D721Med (cell line): ENCODE measurements at regions not wholly inside any gene's neighbourhood (a gene's known extent, or its start where the extent isn't known, plus 50 kb on each side); places are given as distances from the start of the nearest gene placed in this dataset.

Experiments used
- DNase-seq: peaks from one replicate; pipeline ENCODE4 v3.0.0; 2011; ENCODE audit warnings: low spot score; ENCODE audit not compliant: insufficient read length
- FAIRE-seq: peaks from 2 replicates; lab custom pipeline; 2011; peaks lifted over from hg19 to GRCh38; lab: Jason Lieb, UNC
- TF ChIP-seq, protein P1 (sequence below): IDR thresholded peaks from 2 replicates; pipeline ENCODE4 v1.5.1; 2012; ENCODE audit warnings: mild to moderate bottlenecking, control low read depth; ENCODE audit not compliant: insufficient read depth; ENCODE audit errors: missing control alignments

DNA sequence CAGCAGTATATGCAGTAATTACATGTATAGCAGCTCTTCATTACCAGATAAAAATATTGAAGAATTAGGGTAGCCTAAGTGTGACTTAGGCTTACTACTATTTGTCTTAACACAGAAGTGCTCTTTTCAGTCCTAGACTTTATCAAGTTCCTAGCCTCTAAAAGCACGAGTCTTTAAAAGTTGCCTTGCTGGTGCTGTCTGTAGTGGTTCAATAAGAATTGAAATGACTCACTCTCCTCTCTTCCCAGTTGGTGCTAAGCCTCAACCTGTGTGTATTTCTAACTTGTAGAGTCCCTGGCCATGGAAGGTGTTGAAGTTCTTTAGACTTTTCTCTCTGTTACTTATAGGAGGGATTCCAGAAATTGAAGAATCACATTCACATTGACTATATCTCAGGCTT is 395.4 kb upstream of the THRB start:
- TF ChIP-seq, protein P1, sequence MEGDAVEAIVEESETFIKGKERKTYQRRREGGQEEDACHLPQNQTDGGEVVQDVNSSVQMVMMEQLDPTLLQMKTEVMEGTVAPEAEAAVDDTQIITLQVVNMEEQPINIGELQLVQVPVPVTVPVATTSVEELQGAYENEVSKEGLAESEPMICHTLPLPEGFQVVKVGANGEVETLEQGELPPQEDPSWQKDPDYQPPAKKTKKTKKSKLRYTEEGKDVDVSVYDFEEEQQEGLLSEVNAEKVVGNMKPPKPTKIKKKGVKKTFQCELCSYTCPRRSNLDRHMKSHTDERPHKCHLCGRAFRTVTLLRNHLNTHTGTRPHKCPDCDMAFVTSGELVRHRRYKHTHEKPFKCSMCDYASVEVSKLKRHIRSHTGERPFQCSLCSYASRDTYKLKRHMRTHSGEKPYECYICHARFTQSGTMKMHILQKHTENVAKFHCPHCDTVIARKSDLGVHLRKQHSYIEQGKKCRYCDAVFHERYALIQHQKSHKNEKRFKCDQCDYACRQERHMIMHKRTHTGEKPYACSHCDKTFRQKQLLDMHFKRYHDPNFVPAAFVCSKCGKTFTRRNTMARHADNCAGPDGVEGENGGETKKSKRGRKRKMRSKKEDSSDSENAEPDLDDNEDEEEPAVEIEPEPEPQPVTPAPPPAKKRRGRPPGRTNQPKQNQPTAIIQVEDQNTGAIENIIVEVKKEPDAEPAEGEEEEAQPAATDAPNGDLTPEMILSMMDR, result no peak
- FAIRE-seq (no peak), DNase-seq (no peak)

DNA sequence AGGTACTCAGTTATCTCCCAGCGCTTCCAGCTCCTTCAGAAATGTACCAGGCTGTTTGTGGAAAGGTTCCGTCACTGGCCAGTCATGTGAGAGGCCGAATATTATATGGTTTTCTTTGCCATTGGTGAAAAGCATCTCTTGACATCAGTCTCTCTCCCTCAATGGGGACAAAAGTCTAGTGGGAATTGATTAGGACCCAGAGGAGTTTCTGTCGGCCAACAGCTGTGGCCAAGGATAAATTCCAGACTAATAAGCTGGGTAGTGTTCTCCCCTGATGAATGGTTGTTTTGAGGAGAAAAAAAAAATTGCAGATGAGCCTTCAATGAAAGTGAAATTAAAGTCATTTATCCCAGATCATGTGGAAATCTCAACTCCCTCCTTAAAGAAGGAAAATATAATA is 404.7 kb upstream of the THRB start:
- DNase-seq, result no peak
- no peak for FAIRE-seq
- TF ChIP-seq, protein P1, result no peak

DNA sequence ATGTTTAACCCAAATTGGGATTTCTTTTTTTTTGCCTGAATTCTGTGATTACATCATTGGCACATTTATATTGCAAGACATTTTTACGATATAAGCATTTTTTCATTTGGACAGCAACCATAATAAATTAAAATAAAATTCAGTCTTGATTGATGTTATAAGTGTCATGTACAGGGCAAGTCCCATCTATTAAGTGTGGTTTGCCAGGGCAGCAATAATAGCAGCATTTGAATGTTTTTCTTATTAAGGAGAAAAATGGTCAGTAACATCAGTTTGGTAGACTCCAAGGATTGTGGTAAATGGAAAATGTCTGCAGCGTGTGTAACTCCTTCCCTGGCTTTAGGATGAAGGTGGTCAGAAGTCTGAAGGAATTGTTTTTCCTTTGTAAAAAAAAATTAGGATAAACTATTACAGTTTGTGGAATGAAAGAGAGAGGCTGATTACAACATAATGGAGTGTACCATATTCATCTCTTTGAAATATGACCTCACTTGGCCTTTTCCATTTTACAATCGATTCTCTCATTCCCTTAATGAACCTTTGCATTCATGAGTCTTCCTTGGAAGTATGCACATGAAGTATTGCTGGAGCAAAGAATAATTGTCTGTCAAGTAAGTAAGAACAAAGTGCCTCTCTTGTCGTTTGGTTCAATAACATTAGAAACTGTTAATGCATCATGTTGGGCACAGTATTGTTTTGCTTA is 405.4 kb upstream of the THRB start:
- no peak for FAIRE-seq
- DNase-seq, result no peak
- TF ChIP-seq, protein P1, result no peak

DNA sequence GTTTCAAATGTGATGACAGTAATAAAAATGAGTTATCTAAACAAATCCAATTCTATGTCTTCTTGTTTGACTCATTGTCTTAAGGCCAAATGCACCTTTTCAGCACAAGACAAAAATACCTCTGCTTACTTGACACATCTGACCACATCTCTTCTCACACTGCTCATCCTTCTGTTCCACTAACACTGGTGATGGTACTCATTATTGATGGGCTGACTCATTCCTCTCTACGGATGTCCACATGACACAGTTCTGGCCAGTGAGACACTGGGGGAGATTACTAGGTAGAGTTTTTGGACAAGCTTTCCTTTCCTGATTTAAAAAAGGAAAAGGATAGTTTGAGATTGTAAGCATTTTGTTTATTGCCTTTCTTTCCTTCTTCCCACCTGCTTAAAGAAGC is 410.6 kb upstream of the THRB start:
- no peak for DNase-seq
- FAIRE-seq, result no peak

DNA sequence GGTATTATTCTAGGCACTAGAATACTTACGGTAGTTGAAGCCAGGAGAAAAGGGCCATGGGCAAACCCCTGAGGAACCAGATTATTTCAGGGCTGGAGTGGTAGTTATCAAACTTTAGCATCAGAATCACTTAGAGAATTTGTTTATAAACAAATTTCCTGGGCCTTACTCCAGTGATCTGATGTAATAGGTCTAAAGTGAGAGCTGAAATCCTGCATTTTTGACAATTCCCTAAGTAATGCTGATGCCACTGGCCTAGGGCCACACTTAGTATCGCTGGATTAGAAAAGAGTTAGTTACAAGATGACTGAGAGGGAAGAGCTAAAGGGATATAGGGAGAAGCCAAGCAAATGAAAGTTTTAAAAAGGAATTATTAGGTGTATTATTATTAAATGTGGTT is 412.5 kb upstream of the THRB start:
- TF ChIP-seq, protein P1, result no peak
- DNase-seq (no peak), FAIRE-seq (no peak)

More for the DNA sequence above, 410.6 kb upstream of the THRB start:
- TF ChIP-seq, protein P1, result no peak

DNA sequence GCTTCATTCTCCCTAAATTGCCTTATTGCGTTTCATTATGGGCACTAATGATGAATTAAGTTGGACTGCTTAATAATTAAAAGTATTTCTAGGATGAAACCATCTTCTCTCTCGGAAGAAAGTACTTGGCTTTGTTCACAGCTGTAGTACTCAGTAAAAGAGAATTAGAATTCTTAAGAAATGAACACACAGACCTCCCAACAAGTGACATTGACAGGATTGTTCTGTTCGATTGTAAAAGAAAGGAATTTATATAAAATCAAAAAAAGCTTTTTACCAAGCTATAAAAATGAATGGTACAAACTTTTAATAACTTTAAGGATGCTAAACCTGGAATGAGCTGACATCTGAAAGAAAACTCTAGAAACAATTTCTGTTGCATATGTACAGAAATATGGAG is 416.4 kb upstream of the THRB start:
- TF ChIP-seq, protein P1, result no peak
- DNase-seq (no peak), FAIRE-seq (no peak)

DNA sequence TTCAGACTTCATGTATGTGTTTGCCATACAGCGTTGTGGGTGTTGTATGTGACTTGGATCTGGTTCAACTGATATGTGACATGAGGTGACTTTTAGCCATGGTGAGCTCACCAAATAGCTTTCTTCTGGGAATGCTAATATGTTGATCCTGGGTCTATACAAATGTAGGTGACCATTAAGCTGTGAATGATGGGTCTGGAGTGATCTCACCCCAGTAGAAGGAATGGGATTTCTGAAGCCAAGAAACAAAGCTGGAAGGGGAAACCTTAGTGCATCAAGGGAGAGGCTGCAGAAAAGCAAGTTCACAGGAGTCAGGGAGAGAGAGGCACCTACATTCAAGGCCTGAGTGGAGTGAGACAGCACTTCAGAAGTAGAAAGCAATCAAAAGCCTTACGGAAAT is 421.0 kb upstream of the THRB start:
- FAIRE-seq (no peak), DNase-seq (no peak)
- TF ChIP-seq, protein P1, result no peak
